ENCODE measurements at regions not wholly inside any gene's neighbourhood (a gene's known extent, or its start where the extent isn't known, plus 50 kb on each side); places are given as distances from the start of the nearest gene placed in this dataset.

GRCh38 chr9:20030221-20030620, 241.4 kb upstream of the SLC24A2 start:
- no peaks in the 10 kb centered on the region for H3K27me3 ChIP-seq (replicated peaks in 1 of 7)
- intact Hi-C loops (cut with DNase I; ENCODE audit: low total_unique reads), result no loop called here
- no peak overlapping the region for H3K4me3 ChIP-seq
- H3K9me3 ChIP-seq, result no peaks in the 10 kb centered on the region
- no peak for TF ChIP-seq POLR2A (IDR thresholded peaks at IDR 0.05)
- TF ChIP-seq CTCF (IDR thresholded peaks at IDR 0.05 in 8 of 11, conservative IDR thresholded peaks at IDR 0.05 in 3 of 11), result no peak
- no peak for TF ChIP-seq POLR2AphosphoS5 (IDR thresholded peaks at IDR 0.05)
- H3K27ac ChIP-seq, result no peak overlapping the region
- 76 to 86% (median 81%) methylated on average over 4 of the region's 4 CpGs for WGBS, 5 donors
- H3K4me1 ChIP-seq, result peaks cover 0 to 10% (median 6%) of the 10 kb centered on the region in 6 donors
- H3K36me3 ChIP-seq, result no peaks in the 10 kb centered on the region
- DNase-seq, result no peak

- no peaks in the 10 kb centered on the region for H3K9me3 ChIP-seq
- no peak for DNase-seq
- H3K4me1 ChIP-seq, result peaks cover 0 to 10% (median 6%) of the 10 kb centered on the region in 6 donors
- H3K27ac ChIP-seq, result no peak overlapping the region
- WGBS, 5 donors, result 55 to 63% (median 57%) methylated on average over 5 of the region's 5 CpGs
- H3K4me3 ChIP-seq, result no peak overlapping the region
- TF ChIP-seq CTCF (IDR thresholded peaks at IDR 0.05 in 8 of 11, conservative IDR thresholded peaks at IDR 0.05 in 3 of 11) (no peak), POLR2A (IDR thresholded peaks at IDR 0.05) (no peak), POLR2AphosphoS5 (IDR thresholded peaks at IDR 0.05) (no peak)
- intact Hi-C loops (cut with DNase I; ENCODE audit: low total_unique reads), result no loop called here
- no peaks in the 10 kb centered on the region for H3K36me3 ChIP-seq
- no peaks in the 10 kb centered on the region for H3K27me3 ChIP-seq (replicated peaks in 1 of 7)
Observed at GRCh38 chr9:20028849-20029231, 240.0 kb upstream of the SLC24A2 start.

GRCh38 chr9:20028192-20028848, 239.5 kb upstream of the SLC24A2 start:
- WGBS, 5 donors, result 55 to 87% (median 69%) methylated on average over 6 of the region's 6 CpGs
- no peak overlapping the region for H3K27ac ChIP-seq
- TF ChIP-seq POLR2A (IDR thresholded peaks at IDR 0.05), result no peak
- no peak for TF ChIP-seq POLR2AphosphoS5 (IDR thresholded peaks at IDR 0.05)
- no peak for TF ChIP-seq CTCF (IDR thresholded peaks at IDR 0.05 in 8 of 11, conservative IDR thresholded peaks at IDR 0.05 in 3 of 11)
- intact Hi-C loops (cut with DNase I; ENCODE audit: low total_unique reads), result no loop called here
- no peaks in the 10 kb centered on the region for H3K27me3 ChIP-seq (replicated peaks in 1 of 7)
- H3K36me3 ChIP-seq, result no peaks in the 10 kb centered on the region
- DNase-seq, result no peak
- H3K9me3 ChIP-seq, result no peaks in the 10 kb centered on the region
- no peak overlapping the region for H3K4me3 ChIP-seq
- H3K4me1 ChIP-seq, result peaks cover 0 to 10% (median 6%) of the 10 kb centered on the region in 6 donors

- H3K27me3 ChIP-seq (replicated peaks in 1 of 7), result peaks cover 0 to 4% (median 0%) of the 10 kb centered on the region in 7 donors
- 85 to 88% (median 87%) methylated on average over 8 of the region's 8 CpGs for WGBS, 5 donors
- no peak overlapping the region for H3K4me3 ChIP-seq
- DNase-seq, result no peak
- H3K27ac ChIP-seq, result no peak overlapping the region
- H3K9me3 ChIP-seq, result peaks cover 0 to 2% (median 0%) of the 10 kb centered on the region in 8 donors
- no peaks in the 10 kb centered on the region for H3K36me3 ChIP-seq
- H3K4me1 ChIP-seq, result peaks cover 0 to 10% (median 6%) of the 10 kb centered on the region in 6 donors
- intact Hi-C loops (cut with DNase I; ENCODE audit: low total_unique reads), result no loop called here
- TF ChIP-seq CTCF (IDR thresholded peaks at IDR 0.05 in 8 of 11, conservative IDR thresholded peaks at IDR 0.05 in 3 of 11) (no peak), POLR2AphosphoS5 (IDR thresholded peaks at IDR 0.05) (no peak), POLR2A (IDR thresholded peaks at IDR 0.05) (no peak)
Observed at GRCh38 chr9:20023961-20024571, 235.2 kb upstream of the SLC24A2 start.

Data from spleen (tissue), 11 donors.